Choroid plexus epithelial cell (primary cell): ENCODE measurements at regions not wholly inside any gene's neighbourhood (a gene's known extent, or its start where the extent isn't known, plus 50 kb on each side); places are given as distances from the start of the nearest gene placed in this dataset.

Experiments
- DNase-seq: peaks from one replicate; pipeline ENCODE4 v3.0.0-alpha.2; 2010; ENCODE audit warnings: low read depth
- H3K4me3 ChIP-seq: 2 replicates; pipeline ENCODE4 v1.5.1; 2011; ENCODE audit warnings: low read depth, mild to moderate bottlenecking, control low read depth, low read length, moderate library complexity
- TF ChIP-seq, protein P1 (sequence below): conservative IDR thresholded peaks from 2 replicates; pipeline ENCODE4 v1.5.1; 2011; ENCODE audit warnings: low read depth, mild to moderate bottlenecking, control low read depth, inconsistent platforms, low read length, moderate library complexity

DNA sequence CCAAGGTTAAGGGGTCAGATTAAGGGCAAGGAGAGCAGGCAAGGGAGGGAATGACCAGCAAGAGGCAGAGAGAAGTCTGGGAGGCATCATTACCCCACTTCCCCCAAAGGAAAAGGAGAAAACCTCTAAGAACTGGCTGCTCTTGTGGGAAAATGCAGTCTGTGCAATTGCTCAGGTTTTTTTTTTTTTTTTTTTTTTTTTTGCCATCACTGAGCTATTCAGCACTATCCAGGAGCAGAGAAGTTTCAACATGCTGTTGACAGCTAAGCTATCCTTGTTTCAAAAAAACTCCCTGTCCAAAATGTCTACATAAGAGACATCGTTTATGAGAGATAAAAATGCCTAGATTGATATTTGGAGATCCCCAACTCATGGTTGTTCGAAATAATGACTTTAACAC is 345.4 kb downstream of the TDRD15 start:
- peak; percentile 45 for DNase-seq
- H3K4me3 ChIP-seq: no peak overlapping the region
- TF ChIP-seq, protein P1, sequence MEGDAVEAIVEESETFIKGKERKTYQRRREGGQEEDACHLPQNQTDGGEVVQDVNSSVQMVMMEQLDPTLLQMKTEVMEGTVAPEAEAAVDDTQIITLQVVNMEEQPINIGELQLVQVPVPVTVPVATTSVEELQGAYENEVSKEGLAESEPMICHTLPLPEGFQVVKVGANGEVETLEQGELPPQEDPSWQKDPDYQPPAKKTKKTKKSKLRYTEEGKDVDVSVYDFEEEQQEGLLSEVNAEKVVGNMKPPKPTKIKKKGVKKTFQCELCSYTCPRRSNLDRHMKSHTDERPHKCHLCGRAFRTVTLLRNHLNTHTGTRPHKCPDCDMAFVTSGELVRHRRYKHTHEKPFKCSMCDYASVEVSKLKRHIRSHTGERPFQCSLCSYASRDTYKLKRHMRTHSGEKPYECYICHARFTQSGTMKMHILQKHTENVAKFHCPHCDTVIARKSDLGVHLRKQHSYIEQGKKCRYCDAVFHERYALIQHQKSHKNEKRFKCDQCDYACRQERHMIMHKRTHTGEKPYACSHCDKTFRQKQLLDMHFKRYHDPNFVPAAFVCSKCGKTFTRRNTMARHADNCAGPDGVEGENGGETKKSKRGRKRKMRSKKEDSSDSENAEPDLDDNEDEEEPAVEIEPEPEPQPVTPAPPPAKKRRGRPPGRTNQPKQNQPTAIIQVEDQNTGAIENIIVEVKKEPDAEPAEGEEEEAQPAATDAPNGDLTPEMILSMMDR: no peak

DNA sequence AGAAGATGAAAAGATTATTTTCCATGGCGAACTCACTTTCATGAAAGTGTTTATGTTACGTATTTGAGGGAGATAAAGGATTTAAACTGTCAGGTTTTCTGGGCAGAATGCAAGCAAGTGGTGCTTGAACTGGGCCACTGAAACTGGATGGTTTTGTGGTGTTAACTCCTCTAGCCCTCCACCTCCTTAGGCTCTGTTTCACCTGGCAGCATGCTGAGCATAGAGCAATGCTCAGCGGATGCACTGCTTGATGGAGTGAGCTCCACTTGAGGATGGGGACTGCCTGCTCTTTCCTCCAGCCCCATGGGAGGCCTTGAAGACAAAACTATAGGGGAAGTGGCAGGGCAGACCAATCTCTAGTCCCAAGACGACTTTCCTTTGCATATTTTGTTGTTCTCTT is 345.8 kb downstream of the TDRD15 start:
- no peak for DNase-seq
- TF ChIP-seq, protein P1: no peak
- H3K4me3 ChIP-seq: no peak overlapping the region

DNA sequence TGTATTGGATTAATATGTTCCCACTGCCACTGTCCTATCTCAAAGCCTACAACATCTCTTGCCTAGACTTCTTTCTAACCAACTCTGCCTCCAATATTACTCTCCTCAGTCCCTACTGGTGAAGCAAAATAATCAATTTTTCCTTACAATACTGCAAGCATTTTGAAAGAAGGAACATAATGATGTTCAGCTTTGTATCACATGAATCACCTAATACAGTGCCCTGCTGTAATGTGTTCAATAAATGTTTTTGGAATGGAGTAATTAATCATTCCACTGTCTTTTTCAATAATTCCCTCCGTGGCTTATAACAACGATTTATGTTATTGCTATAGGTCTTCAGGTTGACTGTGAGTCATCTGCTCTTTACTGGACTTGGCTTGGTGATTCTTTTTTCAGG is 356.4 kb downstream of the TDRD15 start:
- H3K4me3 ChIP-seq: no peak overlapping the region
- no peak for DNase-seq
- TF ChIP-seq, protein P1: no peak

DNA sequence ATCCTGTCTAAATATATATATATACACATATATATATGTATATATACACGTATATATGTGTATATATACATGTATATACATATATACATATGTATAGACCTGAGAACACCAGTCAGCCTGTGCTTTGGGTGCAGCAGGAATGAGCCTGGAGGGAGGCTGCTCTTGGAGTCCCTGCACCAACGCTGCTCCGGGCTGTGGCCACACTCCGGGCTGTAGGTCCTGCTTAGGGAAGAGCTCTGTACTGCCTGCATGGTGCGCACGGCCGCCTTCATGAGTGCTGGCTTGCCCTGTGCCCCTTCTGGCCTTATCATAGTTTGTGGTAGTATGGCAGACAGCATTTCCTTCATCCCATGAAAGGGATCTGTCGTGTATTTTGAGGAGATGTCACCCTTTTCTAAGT is 360.9 kb downstream of the TDRD15 start:
- no peak overlapping the region for H3K4me3 ChIP-seq
- TF ChIP-seq, protein P1: no peak
- no peak for DNase-seq

DNA sequence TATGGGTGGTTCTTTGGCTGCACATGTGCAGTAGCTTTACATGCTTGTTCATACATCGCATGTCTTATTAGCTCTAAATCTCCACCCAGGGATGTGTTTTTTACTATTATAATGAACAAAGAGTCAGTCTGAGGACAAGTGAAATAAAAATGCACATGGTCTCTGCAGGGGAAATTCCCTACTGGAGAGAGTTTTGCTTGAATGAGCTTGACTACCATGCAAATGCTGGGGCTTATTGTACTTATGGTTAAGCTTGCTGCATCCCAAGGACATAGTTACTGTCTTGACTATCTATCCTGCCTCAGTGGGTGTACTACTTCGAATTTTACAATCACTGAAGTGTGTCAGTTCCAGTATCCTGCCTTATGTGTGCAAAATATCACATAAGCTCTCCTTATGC is 362.7 kb downstream of the TDRD15 start:
- TF ChIP-seq, protein P1: no peak
- no peak for DNase-seq
- no peak overlapping the region for H3K4me3 ChIP-seq

DNA sequence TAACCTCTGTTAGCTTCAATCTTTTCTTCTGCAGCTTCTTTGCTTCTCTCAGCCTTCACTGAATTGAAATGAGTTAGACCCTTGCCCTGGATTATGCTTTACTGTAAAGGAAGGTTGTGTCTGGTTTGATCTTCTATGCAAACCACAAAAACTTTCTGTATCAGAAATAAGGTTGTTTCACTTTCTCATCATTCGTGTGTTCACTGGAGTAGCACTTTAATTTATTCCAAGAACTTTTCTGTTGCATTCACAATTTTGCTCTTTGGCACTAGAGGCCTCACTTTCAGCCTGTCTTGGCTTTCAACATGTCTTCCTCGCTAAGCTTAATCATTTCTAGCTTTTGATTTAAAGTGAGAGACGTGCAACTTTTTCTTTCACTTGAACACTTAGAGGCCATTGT is 365.3 kb downstream of the TDRD15 start:
- TF ChIP-seq, protein P1: no peak

DNA sequence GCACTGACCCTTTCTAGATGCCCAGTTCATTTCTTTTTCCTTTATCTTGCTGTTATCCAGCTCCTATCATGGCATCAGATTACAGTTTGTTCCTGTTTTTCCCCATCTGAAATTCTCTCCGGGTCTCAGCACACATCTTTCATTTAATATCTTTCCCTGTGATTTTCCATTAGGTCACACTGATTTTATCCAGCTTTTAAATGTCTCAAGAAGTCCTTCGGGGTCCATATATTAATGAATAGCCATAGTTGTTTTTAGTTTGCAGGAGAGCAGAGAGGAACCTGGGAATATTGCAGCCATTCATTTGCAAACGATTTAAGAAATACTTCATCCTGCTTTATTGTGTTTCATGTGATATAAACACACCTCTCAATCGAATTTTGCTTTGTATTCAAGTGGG is 374.2 kb downstream of the TDRD15 start:
- TF ChIP-seq, protein P1: no peak
- no peak for DNase-seq

More for the DNA sequence above, 365.3 kb downstream of the TDRD15 start:
- H3K4me3 ChIP-seq: no peak overlapping the region
- DNase-seq: no peak

More for the DNA sequence above, 374.2 kb downstream of the TDRD15 start:
- no peak overlapping the region for H3K4me3 ChIP-seq
